ENCODE measurements at regions not wholly inside any gene's neighbourhood (a gene's known extent, or its start where the extent isn't known, plus 50 kb on each side); places are given as distances from the start of the nearest gene placed in this dataset.

GRCh38 chr4:14257903-14258302 lies 630.4 kb upstream of the BOD1L1 start:
- no peaks in the 10 kb centered on the region for H3K36me3 ChIP-seq (ENCODE audit: insufficient read depth in 1 of 2, low read depth in 1 of 2)
- no peaks in the 10 kb centered on the region for H3K27me3 ChIP-seq (ENCODE audit: insufficient read depth in 3 of 3, low read length in 2 of 3)
- intact Hi-C loops (cut with DNase I): no loop called here
- H3K4me3 ChIP-seq: no peak overlapping the region
- no peak overlapping the region for H3K27ac ChIP-seq
- H3K9me3 ChIP-seq: no peaks in the 10 kb centered on the region
- 69 to 76% (median 71%) methylated on average over 1 of the region's 1 CpG for WGBS, 3 donors
- DNase-seq (no peak), ATAC-seq (no peak)
- no peak for TF ChIP-seq CTCF (IDR thresholded peaks at IDR 0.05)
- no peaks in the 10 kb centered on the region for H3K4me1 ChIP-seq

GRCh38 chr4:14259936-14260335 lies 632.4 kb upstream of the BOD1L1 start:
- 76 to 80% (median 76%) methylated on average over 4 of the region's 4 CpGs for WGBS, 3 donors
- H3K4me3 ChIP-seq: no peak overlapping the region
- no peak for DNase-seq
- no peak for TF ChIP-seq CTCF (IDR thresholded peaks at IDR 0.05)
- intact Hi-C loops (cut with DNase I): no loop called here
- no peak for ATAC-seq
- H3K27me3 ChIP-seq (ENCODE audit: insufficient read depth in 3 of 3, low read length in 2 of 3): no peaks in the 10 kb centered on the region
- H3K27ac ChIP-seq: no peak overlapping the region
- H3K36me3 ChIP-seq (ENCODE audit: insufficient read depth in 1 of 2, low read depth in 1 of 2): no peaks in the 10 kb centered on the region
- H3K9me3 ChIP-seq: no peaks in the 10 kb centered on the region
- H3K4me1 ChIP-seq: no peaks in the 10 kb centered on the region

- Histone ChIP-seq H3K9me3 (no peaks in the 10 kb centered on the region), H3K27me3 (ENCODE audit: insufficient read depth in 3 of 3, low read length in 2 of 3) (no peaks in the 10 kb centered on the region), H3K4me3 (no peak overlapping the region), H3K36me3 (ENCODE audit: insufficient read depth in 1 of 2, low read depth in 1 of 2) (no peaks in the 10 kb centered on the region), H3K4me1 (no peaks in the 10 kb centered on the region), H3K27ac (no peak overlapping the region)
- intact Hi-C loops (cut with DNase I): no loop called here
- no peak for TF ChIP-seq CTCF (IDR thresholded peaks at IDR 0.05)
- WGBS, 3 donors: 75 to 86% (median 85%) methylated on average over 3 of the region's 3 CpGs
- ATAC-seq: no peak
- no peak for DNase-seq
Measured at GRCh38 chr4:14260591-14260990, 633.1 kb upstream of the BOD1L1 start.

- 52 to 66% (median 55%) methylated on average over 4 of the region's 4 CpGs for WGBS, 3 donors
- no peak for ATAC-seq
Measured at GRCh38 chr4:14262221-14262620, 634.7 kb upstream of the BOD1L1 start.

More at GRCh38 chr4:14262221-14262620, 634.7 kb upstream of the BOD1L1 start:
- Histone ChIP-seq H3K4me1 (no peaks in the 10 kb centered on the region), H3K9me3 (no peaks in the 10 kb centered on the region), H3K27me3 (ENCODE audit: insufficient read depth in 3 of 3, low read length in 2 of 3) (no peaks in the 10 kb centered on the region), H3K4me3 (no peak overlapping the region), H3K27ac (no peak overlapping the region), H3K36me3 (ENCODE audit: insufficient read depth in 1 of 2, low read depth in 1 of 2) (no peaks in the 10 kb centered on the region)
- TF ChIP-seq CTCF (IDR thresholded peaks at IDR 0.05): no peak
- intact Hi-C loops (cut with DNase I): no loop called here
- DNase-seq: no peak
